ENCODE measurements at regions not wholly inside any gene's neighbourhood (a gene's known extent, or its start where the extent isn't known, plus 50 kb on each side); places are given as distances from the start of the nearest gene placed in this dataset.
"Not testable (repeated sequence)": the region's sequence is repeated elsewhere in the genome, so short reads cannot be mapped to it uniquely, and the experiment has no call there.

GRCh38 chr2:83487451-83487850 lies 971.6 kb downstream of the SUCLG1 start:
- no peak for DNase-seq

- no peak for DNase-seq
Measured at GRCh38 chr2:83481436-83481835, 977.6 kb downstream of the SUCLG1 start.

- no peak for DNase-seq
Measured at GRCh38 chr2:83478037-83478436, 981.0 kb downstream of the SUCLG1 start.

GRCh38 chr2:83475371-83475770 lies 983.7 kb downstream of the SUCLG1 start:
- no peak for DNase-seq

GRCh38 chr2:83471655-83472054 lies 987.4 kb downstream of the SUCLG1 start:
- no peak for DNase-seq

GRCh38 chr2:83470928-83471327 lies 988.2 kb downstream of the SUCLG1 start:
- DNase-seq, result no peak

- no peak for DNase-seq
Measured at GRCh38 chr2:83464444-83464843, 994.6 kb downstream of the SUCLG1 start.

- no peak for DNase-seq
Measured at GRCh38 chr2:83462881-83463280, 996.2 kb downstream of the SUCLG1 start.

GRCh38 chr2:83461135-83461534 lies 997.9 kb downstream of the SUCLG1 start:
- no peak for DNase-seq

- DNase-seq, result no peak
Measured at GRCh38 chr2:83459456-83459855, 999.6 kb downstream of the SUCLG1 start.

GRCh38 chr2:83435989-83436388 lies 1023.1 kb downstream of the SUCLG1 start:
- no peak for DNase-seq

GRCh38 chr2:83420993-83421392 lies 1038.1 kb downstream of the SUCLG1 start:
- DNase-seq, result no peak

- no peak for DNase-seq
Measured at GRCh38 chr2:83394134-83394904, 1064.8 kb downstream of the SUCLG1 start.

GRCh38 chr2:83388804-83389203 lies 1070.3 kb downstream of the SUCLG1 start:
- no peak for DNase-seq

GRCh38 chr2:83386549-83386948 lies 1072.5 kb downstream of the SUCLG1 start:
- no peak for DNase-seq

- no peak for DNase-seq
Measured at GRCh38 chr2:83378921-83379320, 1080.2 kb downstream of the SUCLG1 start.

- DNase-seq, result no peak
Measured at GRCh38 chr2:83376731-83377130, 1082.3 kb downstream of the SUCLG1 start.

- DNase-seq, result no peak
Measured at GRCh38 chr2:83370419-83370762, 1088.7 kb downstream of the SUCLG1 start.

GRCh38 chr2:83369601-83370418 lies 1089.3 kb downstream of the SUCLG1 start:
- DNase-seq, result no peak

- DNase-seq, result no peak
Measured at GRCh38 chr2:83368916-83369315, 1090.2 kb downstream of the SUCLG1 start.

- DNase-seq, result no peak
Measured at GRCh38 chr2:83368461-83368860, 1090.6 kb downstream of the SUCLG1 start.

- DNase-seq, result no peak
Measured at GRCh38 chr2:83365476-83365875, 1093.6 kb downstream of the SUCLG1 start.

- no peak for DNase-seq
Measured at GRCh38 chr2:83364264-83364663, 1094.8 kb downstream of the SUCLG1 start.

GRCh38 chr2:83363138-83363537 lies 1095.9 kb downstream of the SUCLG1 start:
- DNase-seq, result not testable (repeated sequence)
